ENCODE measurements at regions not wholly inside any gene's neighbourhood (a gene's known extent, or its start where the extent isn't known, plus 50 kb on each side); places are given as distances from the start of the nearest gene placed in this dataset.
A peak's percentile ranks its signal among the peaks of the same experiment; 100 is the strongest.

DNA sequence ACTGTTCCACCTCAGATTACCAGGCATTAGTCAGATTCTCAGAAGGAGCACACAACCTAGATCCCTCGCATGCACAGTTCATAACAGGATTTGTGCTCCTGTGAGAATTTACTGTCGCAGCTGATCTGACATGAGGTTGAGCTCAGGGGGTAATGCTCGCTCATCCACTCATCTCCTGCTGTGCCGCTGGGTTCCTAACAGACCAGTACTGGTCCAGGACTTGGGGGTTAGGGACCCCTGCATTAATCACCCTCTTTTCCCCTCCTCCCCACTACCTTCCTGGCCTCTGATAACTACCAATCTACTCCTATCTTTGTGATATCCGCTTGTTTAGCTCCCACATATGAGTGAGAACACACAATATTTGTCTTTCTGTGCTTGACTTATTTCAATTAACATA is 83.5 kb upstream of the FSHB start:
- H3K4me1 ChIP-seq, result peaks cover 13% of the 10 kb centered on the region
- no peak for TF ChIP-seq POLR2A (IDR thresholded peaks at IDR 0.05)
- TF ChIP-seq, protein P1, sequence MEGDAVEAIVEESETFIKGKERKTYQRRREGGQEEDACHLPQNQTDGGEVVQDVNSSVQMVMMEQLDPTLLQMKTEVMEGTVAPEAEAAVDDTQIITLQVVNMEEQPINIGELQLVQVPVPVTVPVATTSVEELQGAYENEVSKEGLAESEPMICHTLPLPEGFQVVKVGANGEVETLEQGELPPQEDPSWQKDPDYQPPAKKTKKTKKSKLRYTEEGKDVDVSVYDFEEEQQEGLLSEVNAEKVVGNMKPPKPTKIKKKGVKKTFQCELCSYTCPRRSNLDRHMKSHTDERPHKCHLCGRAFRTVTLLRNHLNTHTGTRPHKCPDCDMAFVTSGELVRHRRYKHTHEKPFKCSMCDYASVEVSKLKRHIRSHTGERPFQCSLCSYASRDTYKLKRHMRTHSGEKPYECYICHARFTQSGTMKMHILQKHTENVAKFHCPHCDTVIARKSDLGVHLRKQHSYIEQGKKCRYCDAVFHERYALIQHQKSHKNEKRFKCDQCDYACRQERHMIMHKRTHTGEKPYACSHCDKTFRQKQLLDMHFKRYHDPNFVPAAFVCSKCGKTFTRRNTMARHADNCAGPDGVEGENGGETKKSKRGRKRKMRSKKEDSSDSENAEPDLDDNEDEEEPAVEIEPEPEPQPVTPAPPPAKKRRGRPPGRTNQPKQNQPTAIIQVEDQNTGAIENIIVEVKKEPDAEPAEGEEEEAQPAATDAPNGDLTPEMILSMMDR (IDR thresholded peaks at IDR 0.05), result no peak
- H3K4me3 ChIP-seq, result no peak overlapping the region
- H3K36me3 ChIP-seq (replicated peaks in 1 of 2; ENCODE audit: insufficient read depth in 1 of 2, low read depth in 2 of 2), result no peaks in the 10 kb centered on the region
- no peak overlapping the region for H3K27ac ChIP-seq
- 92 to 97% methylated on average over 5 of the region's 5 CpGs for WGBS, 2 donors
- intact Hi-C loops (cut with DNase I), result no loop called here
- ATAC-seq (no peak), DNase-seq (no peak)
- H3K9me3 ChIP-seq, result no peaks in the 10 kb centered on the region
- no peaks in the 10 kb centered on the region for H3K27me3 ChIP-seq

DNA sequence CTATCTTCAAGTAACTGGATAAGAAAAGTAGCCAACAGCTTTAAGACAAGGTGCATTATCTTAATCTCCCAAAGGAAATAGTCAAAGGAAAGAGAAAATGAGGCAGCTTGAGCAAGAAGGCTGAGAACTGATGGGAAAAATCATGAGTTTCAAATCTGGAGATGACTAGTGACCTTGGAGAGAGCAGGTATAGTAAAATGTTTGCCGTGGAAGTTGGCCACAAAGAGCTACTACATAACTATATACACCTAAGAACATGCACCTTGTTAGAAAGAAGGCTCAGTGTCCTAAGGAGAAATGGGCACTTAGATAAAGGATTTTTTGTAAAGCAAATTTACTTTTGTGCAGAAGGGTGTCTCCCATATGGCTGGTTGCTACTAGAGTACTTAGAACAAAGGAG is 80.8 kb upstream of the FSHB start:
- ATAC-seq, result peak; percentile 75
- Histone ChIP-seq H3K27me3 (no peaks in the 10 kb centered on the region), H3K36me3 (replicated peaks in 1 of 2; ENCODE audit: insufficient read depth in 1 of 2, low read depth in 2 of 2) (no peaks in the 10 kb centered on the region), H3K4me1 (peaks cover 13% of the 10 kb centered on the region), H3K27ac (peak overlapping the region in 3 of 4 donors; percentile 25 to 48 (median 27)), H3K9me3 (no peaks in the 10 kb centered on the region), H3K4me3 (no peak overlapping the region)
- intact Hi-C loops (cut with DNase I), result no loop called here
- WGBS, 2 donors, result 8 to 12% methylated on average over 1 of the region's 1 CpG
- TF ChIP-seq POLR2A (IDR thresholded peaks at IDR 0.05), result no peak
- TF ChIP-seq, protein P1 (IDR thresholded peaks at IDR 0.05), result no peak
- peak in 3 of 4 donors; percentile 23 to 35 (median 27) for DNase-seq

DNA sequence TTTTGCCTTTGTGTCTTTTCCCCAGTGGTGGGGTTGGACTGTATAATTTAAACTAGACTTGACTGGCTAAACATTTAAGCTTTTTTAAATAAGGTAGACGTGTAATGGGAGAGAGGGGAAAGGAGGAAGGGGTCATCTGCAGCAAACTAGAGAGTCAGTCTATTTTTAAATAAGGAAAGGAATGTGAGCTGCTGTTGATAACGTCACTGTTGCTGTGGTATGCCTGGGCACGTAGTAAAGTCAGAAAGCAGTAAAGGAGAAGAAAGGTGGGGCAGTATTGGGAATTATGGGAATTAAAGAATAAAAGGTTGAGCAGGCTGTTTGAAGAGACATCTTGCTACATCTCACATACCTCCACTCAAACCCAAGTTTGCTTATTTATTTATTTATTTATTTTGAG is 80.4 kb upstream of the FSHB start:
- peaks cover 13% of the 10 kb centered on the region for H3K4me1 ChIP-seq
- TF ChIP-seq, protein P1 (IDR thresholded peaks at IDR 0.05), result no peak
- TF ChIP-seq POLR2A (IDR thresholded peaks at IDR 0.05), result no peak
- WGBS, 2 donors, result 15 to 18% methylated on average over 3 of the region's 3 CpGs
- DNase-seq (no peak), ATAC-seq (peak; percentile 56)
- no peaks in the 10 kb centered on the region for H3K36me3 ChIP-seq (replicated peaks in 1 of 2; ENCODE audit: insufficient read depth in 1 of 2, low read depth in 2 of 2)
- H3K27ac ChIP-seq, result peak overlapping the region in 2 of 4 donors; percentile 27 to 48
- H3K9me3 ChIP-seq, result no peaks in the 10 kb centered on the region
- intact Hi-C loops (cut with DNase I), result no loop called here
- H3K27me3 ChIP-seq, result no peaks in the 10 kb centered on the region
- no peak overlapping the region for H3K4me3 ChIP-seq

- no peak for ATAC-seq
- Histone ChIP-seq H3K9me3 (no peaks in the 10 kb centered on the region), H3K27ac (no peak overlapping the region), H3K36me3 (replicated peaks in 1 of 2; ENCODE audit: insufficient read depth in 1 of 2, low read depth in 2 of 2) (no peaks in the 10 kb centered on the region), H3K4me1 (peaks cover 13% of the 10 kb centered on the region), H3K27me3 (no peaks in the 10 kb centered on the region), H3K4me3 (no peak overlapping the region)
- no peak for TF ChIP-seq POLR2A (IDR thresholded peaks at IDR 0.05)
- TF ChIP-seq, protein P1 (IDR thresholded peaks at IDR 0.05), result no peak
- intact Hi-C loops (cut with DNase I), result no loop called here
- no peak for DNase-seq
- WGBS, 2 donors, result 88 to 91% methylated on average over 3 of the region's 3 CpGs
Measured at GRCh38 chr11:30153008-30153407, 77.8 kb upstream of the FSHB start.

DNA sequence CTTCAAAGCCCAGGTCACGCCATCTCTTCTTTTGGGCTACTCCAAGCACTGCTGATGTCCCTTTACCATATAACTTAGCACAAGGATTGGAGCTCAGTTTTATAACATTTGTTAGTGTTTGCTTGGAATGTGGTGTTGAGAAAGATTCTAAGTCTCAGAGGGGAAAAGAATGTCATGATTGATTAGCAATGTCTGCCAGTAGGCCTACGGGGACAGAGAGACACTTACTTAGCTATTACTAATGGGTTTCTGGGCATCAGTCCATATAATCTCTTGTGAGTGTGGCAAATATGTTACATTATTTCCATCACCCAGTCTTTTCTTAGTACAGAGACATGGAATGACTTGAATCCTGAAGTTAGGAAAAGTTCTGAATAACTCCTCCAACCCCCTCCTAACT is 75.4 kb upstream of the FSHB start:
- H3K4me3 ChIP-seq, result no peak overlapping the region
- H3K4me1 ChIP-seq, result peaks cover 2% of the 10 kb centered on the region
- no peaks in the 10 kb centered on the region for H3K36me3 ChIP-seq (replicated peaks in 1 of 2; ENCODE audit: insufficient read depth in 1 of 2, low read depth in 2 of 2)
- DNase-seq (peak in 1 of 4 donors; percentile 5), ATAC-seq (peak; percentile 59)
- WGBS, 2 donors, result 80 to 88% methylated on average over 2 of the region's 2 CpGs
- TF ChIP-seq POLR2A (IDR thresholded peaks at IDR 0.05), result no peak
- H3K9me3 ChIP-seq, result no peaks in the 10 kb centered on the region
- intact Hi-C loops (cut with DNase I), result no loop called here
- H3K27me3 ChIP-seq, result no peaks in the 10 kb centered on the region
- no peak overlapping the region for H3K27ac ChIP-seq

All from body of pancreas (tissue), 4 donors.